Fibroblast of lung (primary cell): ENCODE measurements at regions not wholly inside any gene's neighbourhood (a gene's known extent, or its start where the extent isn't known, plus 50 kb on each side); places are given as distances from the start of the nearest gene placed in this dataset.

Experiments
- CTCF ChIP-seq, 2 donors: IDR thresholded peaks in 1 of 2; conservative IDR thresholded peaks in 1 of 2; 1 replicate in 1 of 2; 2 replicates in 1 of 2; pipeline ENCODE4 v1.5.1; 2011 to 2012; ENCODE audit warnings: low read length in 2 of 2, control low read depth in 1 of 2, inconsistent platforms in 1 of 2, low read depth in 1 of 2, mild to moderate bottlenecking in 1 of 2
- EZH2 ChIP-seq: IDR thresholded peaks from 2 replicates; pipeline ENCODE4 v1.5.1; 2012; ENCODE audit warnings: low read length, control low read depth, mild to moderate bottlenecking; ENCODE audit errors: missing control alignments

DNA sequence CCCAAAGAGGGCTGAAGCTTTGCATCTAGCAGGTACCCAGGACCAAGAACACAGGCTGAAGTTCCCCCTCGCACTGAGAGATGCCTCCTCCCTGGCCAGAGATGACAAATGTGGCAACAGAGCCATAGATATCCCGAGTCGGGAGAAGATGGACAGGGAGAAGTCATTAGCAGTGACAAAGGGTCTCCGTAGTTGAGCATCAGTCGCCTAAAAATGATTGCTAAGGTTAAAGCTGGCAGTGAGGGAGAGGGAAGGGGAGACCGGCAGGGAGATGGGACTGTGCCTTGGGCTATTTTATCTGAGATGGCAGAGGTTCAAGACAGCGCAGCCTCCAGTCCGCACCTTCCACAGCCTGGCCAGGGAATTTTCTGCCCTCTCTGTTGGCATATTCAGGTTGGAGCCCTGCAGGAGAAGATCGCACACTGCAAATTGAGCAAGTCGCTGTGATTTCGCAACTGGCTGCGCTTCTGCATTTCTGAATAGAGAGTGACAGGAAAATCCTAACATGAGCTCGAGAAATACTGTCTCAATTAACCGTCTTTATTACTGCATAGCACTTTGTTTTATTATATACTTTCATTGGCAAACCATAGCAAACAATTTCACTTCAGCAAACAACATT, 238.9 kb upstream of the GPR26 start:
- TF ChIP-seq CTCF (conservative IDR thresholded peaks at IDR 0.05 in 1 of 2, IDR thresholded peaks at IDR 0.05 in 1 of 2; ENCODE audit: low read depth in 1 of 2, low read length in 2 of 2), result no peak
- TF ChIP-seq EZH2, result no peak
